ENCODE measurements at regions not wholly inside any gene's neighbourhood (a gene's known extent, or its start where the extent isn't known, plus 50 kb on each side); places are given as distances from the start of the nearest gene placed in this dataset.

DNA sequence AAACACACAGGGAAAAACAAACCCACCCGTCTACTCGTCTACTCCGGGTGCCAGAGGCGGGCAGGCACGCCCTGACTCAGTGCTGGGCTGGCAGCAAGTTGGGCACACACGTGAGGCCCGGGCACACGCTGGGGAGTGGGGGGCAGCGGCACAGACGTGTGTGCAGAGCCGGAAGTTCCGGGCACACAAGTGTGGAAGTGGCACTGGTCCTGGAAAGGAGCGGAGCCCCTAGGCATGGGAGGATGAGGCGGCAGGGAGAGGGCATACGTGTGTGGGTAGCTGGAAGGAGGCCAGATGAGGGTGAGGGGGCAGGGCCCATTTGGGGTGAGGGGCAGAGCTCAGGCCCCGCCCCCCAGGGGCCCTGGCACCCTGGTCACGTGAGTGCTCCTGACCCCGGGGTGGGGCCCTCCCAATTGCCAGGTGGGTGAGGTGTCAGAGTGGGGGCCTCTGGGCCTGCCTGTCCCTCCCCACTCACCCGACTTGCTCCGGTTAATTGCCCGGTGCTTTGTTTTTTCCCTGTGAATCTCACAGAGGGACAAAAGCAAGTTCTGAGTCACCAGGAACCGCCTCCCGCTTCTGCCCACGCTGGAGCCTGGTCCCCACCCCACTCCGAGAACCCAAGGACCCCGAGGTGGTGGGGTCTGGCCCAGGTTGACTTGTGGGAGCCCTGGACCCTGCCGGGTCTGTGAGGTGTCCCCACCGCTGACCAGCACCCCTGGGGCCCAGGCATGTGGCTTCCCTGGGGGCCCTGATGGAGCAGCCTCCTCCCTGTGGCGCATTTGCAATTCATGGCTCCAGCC, 104.8 kb upstream of the CASZ1 start:
- TF ChIP-seq, protein P1, sequence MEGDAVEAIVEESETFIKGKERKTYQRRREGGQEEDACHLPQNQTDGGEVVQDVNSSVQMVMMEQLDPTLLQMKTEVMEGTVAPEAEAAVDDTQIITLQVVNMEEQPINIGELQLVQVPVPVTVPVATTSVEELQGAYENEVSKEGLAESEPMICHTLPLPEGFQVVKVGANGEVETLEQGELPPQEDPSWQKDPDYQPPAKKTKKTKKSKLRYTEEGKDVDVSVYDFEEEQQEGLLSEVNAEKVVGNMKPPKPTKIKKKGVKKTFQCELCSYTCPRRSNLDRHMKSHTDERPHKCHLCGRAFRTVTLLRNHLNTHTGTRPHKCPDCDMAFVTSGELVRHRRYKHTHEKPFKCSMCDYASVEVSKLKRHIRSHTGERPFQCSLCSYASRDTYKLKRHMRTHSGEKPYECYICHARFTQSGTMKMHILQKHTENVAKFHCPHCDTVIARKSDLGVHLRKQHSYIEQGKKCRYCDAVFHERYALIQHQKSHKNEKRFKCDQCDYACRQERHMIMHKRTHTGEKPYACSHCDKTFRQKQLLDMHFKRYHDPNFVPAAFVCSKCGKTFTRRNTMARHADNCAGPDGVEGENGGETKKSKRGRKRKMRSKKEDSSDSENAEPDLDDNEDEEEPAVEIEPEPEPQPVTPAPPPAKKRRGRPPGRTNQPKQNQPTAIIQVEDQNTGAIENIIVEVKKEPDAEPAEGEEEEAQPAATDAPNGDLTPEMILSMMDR (IDR thresholded peaks at IDR 0.05; ENCODE audit: low read depth, low read length): no peak
- no peak for TF ChIP-seq EZH2phosphoT487 (IDR thresholded peaks at IDR 0.05; ENCODE audit: low read depth)
